B cell (primary cell): ENCODE measurements at regions not wholly inside any gene's neighbourhood (a gene's known extent, or its start where the extent isn't known, plus 50 kb on each side); places are given as distances from the start of the nearest gene placed in this dataset.

ENCODE experiments used
- CTCF ChIP-seq: fragments of 200-600 bp; IDR thresholded peaks from one replicate; pipeline ENCODE4 v1.8.0; 2022; ENCODE audit warnings: antibody characterized with exemption, mild to moderate bottlenecking
- EZH2 ChIP-seq: IDR thresholded peaks from 2 replicates; pipeline ENCODE4 v1.6.1; 2012; ENCODE audit warnings: borderline replicate concordance, low read depth, mild to moderate bottlenecking, moderate library complexity, low read length; ENCODE audit not compliant: insufficient read depth, poor library complexity, severe bottlenecking

DNA sequence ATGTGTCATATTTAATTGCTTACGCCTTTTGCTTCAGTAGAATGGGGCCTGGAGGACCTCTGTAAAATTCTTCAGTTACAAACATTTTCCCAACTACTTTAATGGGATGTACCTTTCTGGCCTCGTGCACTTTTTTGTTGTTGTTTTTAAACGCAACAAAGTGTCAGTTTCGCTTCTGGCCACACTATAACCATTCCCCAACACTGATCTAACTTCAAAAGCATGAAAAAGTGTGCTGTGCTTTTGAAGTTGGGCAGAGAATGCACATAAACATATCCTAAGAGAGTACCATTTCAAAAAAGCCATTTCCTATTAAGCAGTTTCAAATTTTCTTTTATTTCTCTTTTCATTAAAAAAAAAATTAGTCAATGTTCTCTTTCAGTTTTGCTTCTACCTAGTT, 435.8 kb downstream of the CNTN6 start:
- TF ChIP-seq EZH2 (no peak), CTCF (no peak)
